ENCODE measurements at regions not wholly inside any gene's neighbourhood (a gene's known extent, or its start where the extent isn't known, plus 50 kb on each side); places are given as distances from the start of the nearest gene placed in this dataset.

DNA sequence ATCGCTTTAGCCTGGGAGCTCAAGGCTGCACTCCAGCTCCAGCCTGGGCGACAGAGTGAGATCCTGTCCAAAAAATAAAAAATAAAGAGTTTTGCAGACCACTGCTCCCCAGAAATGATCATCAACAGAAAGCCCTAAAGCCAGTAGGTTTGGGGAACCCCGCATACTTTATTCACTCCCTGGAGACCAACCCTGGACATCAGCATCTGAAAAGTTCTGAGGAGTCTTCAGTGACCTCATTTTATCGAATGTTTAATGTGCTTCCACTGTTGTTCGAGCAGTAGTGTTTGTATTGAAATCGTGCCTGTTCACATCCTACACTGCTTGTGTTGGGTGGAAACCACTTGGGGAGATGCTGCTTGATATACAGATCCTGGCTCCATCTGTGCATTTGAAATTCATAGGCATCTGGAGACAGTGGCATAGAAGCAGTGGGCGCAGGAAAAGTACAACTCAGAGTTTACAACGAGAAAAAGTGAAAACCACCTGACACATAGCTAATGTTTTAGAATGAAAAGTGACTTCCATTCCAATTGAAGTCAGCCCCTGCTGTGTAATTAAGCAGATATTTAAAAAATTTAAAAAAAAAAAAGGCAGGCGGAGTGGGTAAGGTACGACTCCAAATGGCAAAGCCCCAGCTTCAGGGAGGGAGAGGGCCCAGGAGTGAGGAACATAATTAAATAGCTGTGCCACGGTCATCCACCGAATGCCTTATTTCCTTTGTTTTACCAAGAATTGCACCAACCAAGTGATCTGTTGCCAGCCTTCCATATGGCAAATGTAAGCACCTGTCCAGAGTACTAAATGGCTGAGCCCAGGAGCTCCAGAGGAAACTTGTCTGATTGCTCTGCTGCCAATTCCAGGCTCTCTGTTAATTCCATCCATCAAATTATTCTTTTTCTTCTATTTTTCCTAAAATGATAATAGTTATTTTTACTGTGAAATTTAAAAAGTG, 100.4 kb upstream of the NAA20 start:
- TF ChIP-seq FOXP2 (optimal IDR thresholded peaks at IDR 0.05; ENCODE audit: borderline replicate concordance, extremely low read depth, extremely low read length, insufficient read depth) (no peak), POLR2AphosphoS5 (IDR thresholded peaks at IDR 0.05; ENCODE audit: low read depth, low read length) (no peak), REST (IDR thresholded peaks at IDR 0.05; ENCODE audit: insufficient read depth in 1 of 2, low read depth in 2 of 2, low read length in 2 of 2) (no peak), SIN3A (IDR thresholded peaks at IDR 0.05; ENCODE audit: borderline replicate concordance, insufficient read depth, low read length) (no peak), TAF1 (IDR thresholded peaks at IDR 0.05; ENCODE audit: borderline replicate concordance, insufficient read depth, low read length) (no peak)

- TF ChIP-seq REST (IDR thresholded peaks at IDR 0.05; ENCODE audit: insufficient read depth in 1 of 2, low read depth in 2 of 2, low read length in 2 of 2): no peak
- no peak for TF ChIP-seq POLR2AphosphoS5 (IDR thresholded peaks at IDR 0.05; ENCODE audit: low read depth, low read length)
- no peak for TF ChIP-seq TAF1 (IDR thresholded peaks at IDR 0.05; ENCODE audit: borderline replicate concordance, insufficient read depth, low read length)
- no peak for TF ChIP-seq SIN3A (IDR thresholded peaks at IDR 0.05; ENCODE audit: borderline replicate concordance, insufficient read depth, low read length)
- no peak for TF ChIP-seq FOXP2 (optimal IDR thresholded peaks at IDR 0.05; ENCODE audit: borderline replicate concordance, extremely low read depth, extremely low read length, insufficient read depth)
Measured at GRCh38 chr20:19918965-19919329, 98.2 kb upstream of the NAA20 start.

DNA sequence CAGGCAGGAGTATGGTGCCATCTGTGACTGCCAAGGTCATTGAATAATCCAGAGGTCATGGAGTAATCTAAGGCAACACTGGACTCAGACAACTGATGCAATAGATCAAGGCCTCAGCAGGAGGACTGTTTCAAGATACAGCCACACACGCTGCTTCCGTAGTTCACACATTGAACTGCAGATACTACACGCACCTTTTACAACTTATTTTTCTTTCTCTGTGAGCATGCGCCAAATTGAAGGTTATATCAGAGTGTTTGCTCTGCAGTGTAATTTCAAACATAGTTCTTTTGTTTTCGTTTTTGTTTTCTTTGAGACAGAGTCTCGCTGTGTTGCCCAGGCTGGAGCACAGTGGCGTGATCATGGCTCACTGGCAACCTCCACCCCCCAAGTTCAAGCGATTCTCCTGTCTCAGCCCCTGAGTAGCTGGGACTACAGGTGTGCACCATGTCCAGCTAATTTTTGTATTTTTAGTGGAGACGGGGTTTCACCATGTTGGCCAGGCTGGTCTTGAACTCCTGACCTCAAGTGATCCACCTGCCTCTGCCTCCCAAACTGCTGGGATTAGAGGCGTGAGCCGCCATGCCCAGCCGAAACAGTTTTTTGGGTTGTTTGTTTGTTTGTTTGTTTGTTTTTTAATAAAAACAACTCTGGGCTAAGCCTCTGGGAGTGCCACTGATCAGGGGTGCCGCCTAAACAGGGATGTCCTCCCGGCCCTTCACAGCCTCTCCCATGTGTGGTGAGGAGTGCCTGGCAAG, 96.6 kb upstream of the NAA20 start:
- TF ChIP-seq POLR2AphosphoS5 (IDR thresholded peaks at IDR 0.05; ENCODE audit: low read depth, low read length) (no peak), FOXP2 (optimal IDR thresholded peaks at IDR 0.05; ENCODE audit: borderline replicate concordance, extremely low read depth, extremely low read length, insufficient read depth) (no peak), REST (IDR thresholded peaks at IDR 0.05; ENCODE audit: insufficient read depth in 1 of 2, low read depth in 2 of 2, low read length in 2 of 2) (no peak), TAF1 (IDR thresholded peaks at IDR 0.05; ENCODE audit: borderline replicate concordance, insufficient read depth, low read length) (no peak), SIN3A (IDR thresholded peaks at IDR 0.05; ENCODE audit: borderline replicate concordance, insufficient read depth, low read length) (no peak)

DNA sequence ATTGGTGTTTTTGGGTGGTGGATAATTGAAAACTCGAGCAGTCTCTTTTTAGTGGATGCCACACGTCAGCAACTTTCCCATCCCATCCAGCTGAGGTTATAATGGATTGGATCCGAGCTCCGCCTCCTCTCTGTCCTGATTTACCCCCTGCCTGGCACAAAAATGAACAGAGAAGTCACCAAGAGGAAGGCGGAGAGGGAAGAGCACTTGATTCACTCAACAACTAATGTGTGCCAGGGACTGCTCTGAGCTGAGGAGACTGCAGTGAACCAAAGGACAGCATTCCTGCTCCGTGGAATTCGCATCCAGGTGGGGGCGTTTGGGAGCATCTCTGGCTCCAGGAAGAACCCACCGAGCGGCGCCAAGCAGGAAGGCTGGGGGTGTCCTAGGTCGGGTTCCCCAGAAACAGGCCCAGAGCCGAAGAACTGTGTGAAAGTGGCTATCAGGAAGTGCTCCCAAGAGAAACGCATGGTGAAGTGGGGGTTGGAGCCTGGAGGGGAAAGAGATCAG, 95.8 kb upstream of the NAA20 start:
- TF ChIP-seq SIN3A (IDR thresholded peaks at IDR 0.05; ENCODE audit: borderline replicate concordance, insufficient read depth, low read length) (no peak), REST (IDR thresholded peaks at IDR 0.05; ENCODE audit: insufficient read depth in 1 of 2, low read depth in 2 of 2, low read length in 2 of 2) (no peak), TAF1 (IDR thresholded peaks at IDR 0.05; ENCODE audit: borderline replicate concordance, insufficient read depth, low read length) (no peak), FOXP2 (optimal IDR thresholded peaks at IDR 0.05; ENCODE audit: borderline replicate concordance, extremely low read depth, extremely low read length, insufficient read depth) (no peak), POLR2AphosphoS5 (IDR thresholded peaks at IDR 0.05; ENCODE audit: low read depth, low read length) (no peak)

All from PFSK-1 (cell line).